Keratinocyte (primary cell): ENCODE measurements at regions not wholly inside any gene's neighbourhood (a gene's known extent, or its start where the extent isn't known, plus 50 kb on each side); places are given as distances from the start of the nearest gene placed in this dataset.

Experiments
- CTCF ChIP-seq, 3 experiments: IDR thresholded peaks in 1 of 3; conservative IDR thresholded peaks in 1 of 3; optimal IDR thresholded peaks in 1 of 3; 2 replicates in 2 of 3; 3 replicates in 1 of 3; pipeline versions ENCODE3 to v1.5.1; 2011; ENCODE audit warnings: low read length in 3 of 3, mild to moderate bottlenecking in 3 of 3, moderate library complexity in 2 of 3, control low read depth in 1 of 3, inconsistent platforms in 1 of 3; ENCODE audit not compliant: insufficient read depth in 2 of 3; ENCODE audit errors: extremely low read depth in 1 of 3
- EZH2 ChIP-seq: IDR thresholded peaks from one replicate; pipeline ENCODE4 v1.6.1; 2012; ENCODE audit warnings: inconsistent platforms, mild to moderate bottlenecking, low read length, moderate library complexity

GRCh38 chr6:141724731-141725130, 408.0 kb upstream of the GJE1 start:
- TF ChIP-seq CTCF (optimal IDR thresholded peaks at IDR 0.05 in 1 of 3, IDR thresholded peaks at IDR 0.05 in 1 of 3, conservative IDR thresholded peaks at IDR 0.05 in 1 of 3; ENCODE audit: extremely low read depth in 1 of 3, insufficient read depth in 2 of 3, low read length in 3 of 3) (no peak), EZH2 (no peak)
